HG03432 (cell line): ENCODE measurements at regions not wholly inside any gene's neighbourhood (a gene's known extent, or its start where the extent isn't known, plus 50 kb on each side); places are given as distances from the start of the nearest gene placed in this dataset.

Experiments used
- ATAC-seq: cut with Tn5 transposase; IDR thresholded peaks from one replicate; pipeline ENCODE4 v1.9.1; 2021; ENCODE audit warnings: mild to moderate bottlenecking, moderate library complexity; ENCODE audit not compliant: unreplicated experiment

DNA sequence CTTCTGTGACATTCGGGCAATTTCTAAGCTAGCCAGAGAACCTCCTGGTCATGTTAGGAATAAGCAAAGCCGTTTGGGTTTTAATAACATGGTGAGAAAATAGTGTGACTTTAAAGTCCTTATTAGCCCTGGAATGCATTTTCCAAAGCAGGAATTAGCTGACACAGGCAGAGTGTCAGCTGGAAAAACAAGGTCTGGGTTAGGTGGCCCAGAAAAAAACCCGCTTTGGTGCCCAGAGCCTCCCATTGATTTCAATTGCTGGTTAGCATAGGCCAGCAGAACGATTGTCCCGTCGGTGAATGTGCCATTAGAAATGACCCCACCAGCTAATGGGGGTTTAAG lies 62.1 kb upstream of the CPEB4 start:
- ATAC-seq: no peak

- ATAC-seq: no peak
Measured at GRCh38 chr5:173826428-173827350, 61.5 kb upstream of the CPEB4 start.

DNA sequence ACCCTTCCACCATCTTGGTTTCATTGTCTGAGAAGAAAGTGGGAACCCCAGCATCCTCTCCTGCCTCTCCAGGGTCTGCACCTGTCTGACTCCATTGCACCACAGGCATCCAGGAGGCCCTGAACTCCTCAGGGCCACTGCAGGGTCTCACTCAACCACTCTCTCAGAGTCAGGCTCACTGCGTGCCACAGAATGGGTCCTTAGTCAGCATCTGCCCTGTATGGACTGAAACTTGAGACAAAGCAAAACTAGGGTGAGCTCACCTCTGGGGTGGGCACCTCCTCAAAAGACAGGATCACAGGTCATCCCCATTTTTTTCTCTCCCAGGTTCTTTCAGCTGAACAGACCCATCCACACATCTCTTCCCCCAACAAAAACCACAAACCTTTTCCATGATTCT lies 59.2 kb upstream of the CPEB4 start:
- no peak for ATAC-seq

- ATAC-seq: peak; percentile 49
Measured at GRCh38 chr5:173829826-173830225, 58.3 kb upstream of the CPEB4 start.

DNA sequence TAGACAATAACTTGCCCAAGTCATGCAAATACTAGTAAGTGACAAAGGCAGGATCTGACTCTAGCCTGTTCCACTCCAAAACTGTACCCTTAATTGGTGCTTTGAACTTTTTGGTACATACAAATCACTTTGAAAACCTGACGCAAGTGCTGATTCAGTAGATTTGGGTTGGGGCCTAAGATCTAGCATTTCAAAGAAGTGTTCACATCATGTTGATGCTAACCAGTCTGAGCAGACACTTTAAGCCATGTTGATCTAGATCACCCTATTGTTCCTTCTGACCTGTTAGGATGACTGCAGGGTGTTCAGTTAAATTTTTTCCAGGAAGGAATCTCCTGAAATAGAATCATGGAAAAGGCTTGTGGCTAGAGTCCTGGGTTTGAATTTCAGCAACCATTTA lies 57.7 kb upstream of the CPEB4 start:
- ATAC-seq: no peak

DNA sequence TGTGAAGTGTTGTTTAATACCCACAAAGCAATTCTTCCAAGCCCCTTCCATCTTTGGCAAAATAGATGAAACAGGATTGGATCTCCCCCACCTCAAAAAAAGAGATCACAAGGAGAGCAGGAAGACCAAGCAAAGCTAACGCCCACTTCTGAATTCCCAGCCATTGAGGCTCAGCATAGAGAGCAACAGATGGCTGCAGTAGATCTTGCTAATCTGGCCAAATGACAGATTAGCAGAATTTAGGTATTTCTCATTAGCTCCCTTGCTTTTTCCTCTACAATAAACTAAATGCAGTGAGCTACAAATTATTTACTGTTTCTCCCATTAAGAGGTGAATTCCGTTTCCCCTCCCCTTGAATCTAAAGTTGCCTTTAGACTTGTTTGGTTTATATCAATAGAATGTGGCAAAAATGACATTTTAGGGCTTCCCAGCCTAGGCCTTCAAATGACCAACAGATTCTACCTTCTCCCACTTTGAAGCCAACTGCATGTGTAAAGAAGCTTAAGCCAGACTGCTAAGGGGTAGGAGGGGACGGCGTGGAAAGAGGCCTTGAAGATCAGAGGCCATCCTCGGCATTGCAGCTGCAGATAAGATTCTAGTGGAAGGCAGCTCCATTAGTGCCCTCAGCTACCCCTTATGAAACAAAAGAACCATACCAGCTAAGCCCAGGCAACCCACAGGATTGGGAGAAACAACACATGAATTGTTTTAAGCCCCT lies 56.8 kb upstream of the CPEB4 start:
- ATAC-seq: no peak

DNA sequence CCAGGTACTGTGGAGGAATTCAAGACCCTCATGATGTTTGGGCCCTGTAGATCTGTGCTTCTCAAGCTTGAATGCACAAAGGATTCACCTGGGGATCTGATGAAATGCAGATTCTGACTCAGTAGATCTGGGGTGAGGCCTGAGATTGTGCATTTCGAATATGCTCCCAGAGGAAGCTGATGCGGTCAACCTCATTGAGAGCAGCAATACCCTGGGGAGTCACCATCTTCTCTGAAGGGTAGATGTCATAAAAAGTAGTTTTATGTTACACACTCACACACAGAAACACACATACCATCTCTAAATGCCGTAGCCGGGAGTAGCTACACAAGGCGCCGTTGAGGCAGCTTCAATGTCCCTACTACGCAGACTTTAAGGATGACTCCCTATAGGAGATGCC lies 55.8 kb upstream of the CPEB4 start:
- peak; percentile 55 for ATAC-seq

DNA sequence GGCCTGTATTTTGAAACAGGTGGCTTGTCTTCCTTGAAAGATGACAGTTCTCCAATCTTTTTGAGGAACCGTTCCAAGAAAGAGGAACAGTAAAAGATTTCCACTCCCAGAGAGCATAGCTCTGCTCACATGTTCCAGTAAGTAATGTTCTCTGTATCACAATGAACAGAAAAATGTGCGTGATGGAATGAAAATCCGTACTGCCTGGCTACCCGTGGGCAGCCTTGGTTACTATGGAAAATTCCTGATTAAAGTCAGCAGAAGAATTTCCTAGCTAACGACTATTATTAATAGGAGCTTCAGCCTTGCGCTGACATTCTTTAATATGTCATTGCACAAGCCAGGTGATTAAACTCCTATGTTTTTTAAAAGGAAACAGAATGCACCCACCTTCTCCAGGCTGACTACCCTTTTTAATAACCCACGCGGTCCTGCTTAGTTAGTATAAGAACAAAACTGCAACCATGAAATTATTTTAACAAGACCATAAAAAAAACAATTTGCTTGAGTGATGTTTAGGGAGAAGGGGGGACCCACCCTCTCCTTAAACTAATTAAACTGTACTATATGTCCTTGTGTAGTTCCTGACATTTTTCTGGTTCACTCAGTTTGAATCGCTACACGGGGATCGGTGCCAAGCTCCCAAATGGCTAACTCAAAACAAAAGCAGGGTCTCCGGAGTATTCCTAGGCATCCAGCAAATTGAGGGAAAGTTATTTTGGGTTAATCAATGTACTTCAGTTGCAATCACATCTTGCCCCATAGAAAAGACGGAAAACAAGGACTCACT lies 54.8 kb upstream of the CPEB4 start:
- no peak for ATAC-seq

- ATAC-seq: no peak
Measured at GRCh38 chr5:173834071-173834771, 53.9 kb upstream of the CPEB4 start.

- ATAC-seq: no peak
Measured at GRCh38 chr5:173835131-173835530, 53.0 kb upstream of the CPEB4 start.

DNA sequence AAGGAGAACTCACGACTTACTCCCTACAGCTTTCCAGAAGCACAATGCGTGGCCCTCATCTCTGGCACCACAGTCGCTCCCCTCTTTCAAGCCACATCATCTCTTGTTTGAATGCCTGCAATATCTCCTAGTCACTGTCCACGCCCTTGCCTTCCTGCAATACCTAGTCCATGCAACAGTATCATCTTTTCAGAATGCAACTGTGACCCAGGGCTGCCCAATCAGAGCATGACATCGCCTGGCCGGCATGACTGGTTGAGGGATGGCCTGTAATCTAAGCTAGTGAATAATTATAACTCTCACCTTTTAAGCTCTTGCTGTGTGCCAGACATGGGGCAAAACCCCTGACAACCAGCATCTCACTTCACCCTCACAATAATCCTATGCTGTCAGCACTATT lies 52.5 kb upstream of the CPEB4 start:
- ATAC-seq: no peak

DNA sequence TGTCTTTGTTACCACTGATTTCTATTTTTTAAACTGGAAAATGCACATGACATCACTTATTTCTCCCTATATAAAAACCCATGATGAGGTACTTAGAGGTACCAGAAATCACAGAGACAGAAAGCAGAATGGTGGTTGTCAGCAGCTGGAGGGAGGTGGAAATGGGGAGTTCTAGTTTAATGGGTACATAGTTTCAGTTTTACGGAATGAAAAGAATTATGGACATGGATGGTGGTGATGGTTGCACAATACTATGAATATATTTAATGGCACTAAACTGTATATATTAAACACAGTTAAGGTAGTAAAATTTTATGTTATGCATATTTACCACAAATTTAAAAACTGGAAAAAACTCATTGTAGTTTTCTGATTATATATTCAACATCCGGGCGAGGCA lies 50.5 kb upstream of the CPEB4 start:
- no peak for ATAC-seq
